Activated CD4-positive, alpha-beta T cell treated with anti-CD3 and anti-CD28 coated beads for 24 hours (primary cell): ENCODE measurements at regions not wholly inside any gene's neighbourhood (a gene's known extent, or its start where the extent isn't known, plus 50 kb on each side); places are given as distances from the start of the nearest gene placed in this dataset.
"Not testable (repeated sequence)": the region's sequence is repeated elsewhere in the genome, so short reads cannot be mapped to it uniquely, and the experiment has no call there.

Experiments
- DNase-seq, 2 donors: peaks; one replicate each; pipeline ENCODE4 v3.0.0-alpha.2; 2020; ENCODE audit warnings: low read depth in 2 of 2

DNA sequence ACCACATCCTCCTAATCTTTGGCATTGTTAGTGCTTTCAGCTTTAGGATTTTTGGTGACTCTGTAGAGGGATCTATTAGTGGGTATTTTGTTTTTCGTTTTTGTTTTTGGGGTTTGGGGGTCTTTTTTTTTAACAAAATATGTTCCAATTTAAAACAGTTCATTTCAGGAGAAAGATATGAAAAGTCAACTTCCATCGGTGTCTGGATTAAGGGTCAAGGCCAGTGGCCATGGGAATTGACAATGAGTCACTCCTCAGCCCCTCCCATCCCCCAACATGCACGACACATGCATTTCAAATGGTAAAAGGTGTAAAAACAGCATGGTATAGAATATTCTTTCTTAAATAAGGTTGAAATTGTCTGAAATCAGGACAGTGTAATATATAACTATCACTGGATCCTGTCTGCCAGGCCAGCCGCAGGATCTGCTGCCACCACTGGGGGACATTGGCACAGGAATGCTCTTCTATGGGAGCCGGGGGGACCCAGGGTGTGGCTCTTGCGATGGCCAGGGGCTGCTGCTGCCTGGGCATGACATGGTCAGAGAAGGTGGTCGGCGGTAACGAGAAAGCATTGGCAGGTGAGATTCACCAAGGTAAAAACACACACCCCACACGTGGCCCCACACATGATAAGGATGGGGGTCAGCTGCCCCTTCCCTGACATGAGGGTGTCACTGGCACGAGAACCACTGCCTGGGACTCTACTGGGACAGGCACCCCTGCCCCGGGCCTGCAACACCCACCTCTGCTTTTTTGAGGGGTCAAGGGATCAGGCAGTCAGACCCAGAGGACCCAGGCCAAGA is 126.2 kb upstream of the KCTD7 start:
- DNase-seq, result no peak

GRCh38 chr7:66503036-66503370 is 125.7 kb upstream of the KCTD7 start:
- DNase-seq, result no peak

GRCh38 chr7:66503551-66504031 is 125.1 kb upstream of the KCTD7 start:
- no peak for DNase-seq

GRCh38 chr7:66504131-66504530 is 124.5 kb upstream of the KCTD7 start:
- no peak for DNase-seq

DNA sequence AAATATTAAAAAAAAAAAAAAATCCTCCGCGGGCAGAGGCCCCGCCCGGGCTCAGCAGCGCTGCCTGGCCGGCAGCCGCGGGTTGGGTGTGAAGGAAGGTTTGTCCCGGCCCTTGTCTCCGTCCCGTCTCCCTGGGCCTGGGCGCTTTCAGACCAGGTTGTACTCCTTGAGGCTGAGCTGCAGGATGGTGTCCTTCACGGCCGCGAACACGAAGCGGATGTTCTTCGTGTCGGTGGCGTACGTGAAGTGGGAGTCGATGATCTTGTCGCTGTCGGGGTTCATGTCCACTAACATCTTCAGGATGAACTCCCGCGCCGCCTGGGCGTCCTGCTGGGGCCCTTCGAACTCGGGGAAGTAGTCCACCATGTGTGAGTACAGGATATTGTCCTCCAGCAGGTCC is 123.7 kb upstream of the KCTD7 start:
- no peak for DNase-seq

GRCh38 chr7:66505531-66506451 is 122.9 kb upstream of the KCTD7 start:
- no peak for DNase-seq

GRCh38 chr7:66506703-66507102 is 122.0 kb upstream of the KCTD7 start:
- not testable (repeated sequence) for DNase-seq

- no peak for DNase-seq
Observed at GRCh38 chr7:66507764-66508296, 120.9 kb upstream of the KCTD7 start.

GRCh38 chr7:66508431-66508830 is 120.2 kb upstream of the KCTD7 start:
- no peak for DNase-seq

DNA sequence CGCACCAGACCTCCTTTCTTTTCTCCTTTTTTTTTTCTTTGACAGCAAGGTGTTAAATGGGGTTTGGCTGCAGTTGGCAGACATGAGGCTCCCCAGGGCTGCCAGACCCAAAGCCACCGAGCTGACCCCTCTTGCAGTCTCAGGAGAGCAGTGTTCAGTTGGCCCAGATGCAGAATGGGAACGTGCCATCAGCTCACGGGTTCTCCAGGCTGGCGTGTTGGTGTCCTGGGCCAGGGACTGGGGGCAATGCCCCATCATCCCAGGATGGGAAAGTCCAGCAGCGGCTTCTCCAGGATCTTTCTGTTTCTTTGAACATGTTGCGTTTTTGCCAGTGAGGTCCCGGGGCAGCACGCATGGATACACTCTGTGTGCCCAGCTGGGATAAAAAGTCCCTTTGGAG is 114.6 kb upstream of the KCTD7 start:
- DNase-seq, result no peak

- DNase-seq, result no peak
Observed at GRCh38 chr7:66517212-66517909, 111.3 kb upstream of the KCTD7 start.

DNA sequence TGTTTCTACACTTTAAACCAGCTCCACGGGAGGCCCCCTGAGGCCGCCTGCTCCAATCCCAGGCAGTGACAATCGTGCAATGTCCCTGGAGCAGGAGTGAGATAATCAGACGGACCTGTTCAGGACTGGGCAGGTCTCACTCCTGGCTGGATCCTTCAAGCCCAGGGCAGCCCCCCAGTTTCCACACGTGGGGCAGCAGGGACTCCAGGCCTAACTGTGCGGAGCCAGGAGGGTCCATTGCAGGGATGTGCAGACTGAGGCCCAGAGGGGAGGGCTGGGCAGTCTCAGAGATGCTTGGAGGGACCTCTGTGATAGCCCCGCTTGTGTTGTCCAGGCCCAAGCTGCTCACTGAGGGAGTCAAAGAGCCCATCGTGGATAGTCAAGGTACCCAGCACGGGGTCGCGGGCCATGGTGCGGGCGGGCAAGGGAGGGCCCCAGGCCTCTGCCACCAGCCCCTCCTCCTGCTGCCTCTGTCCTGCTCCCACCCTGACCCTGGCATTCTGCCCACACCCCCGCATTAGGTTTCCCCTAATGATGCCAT is 110.5 kb upstream of the KCTD7 start:
- no peak for DNase-seq

- DNase-seq, result no peak
Observed at GRCh38 chr7:66521675-66522074, 107.0 kb upstream of the KCTD7 start.

DNA sequence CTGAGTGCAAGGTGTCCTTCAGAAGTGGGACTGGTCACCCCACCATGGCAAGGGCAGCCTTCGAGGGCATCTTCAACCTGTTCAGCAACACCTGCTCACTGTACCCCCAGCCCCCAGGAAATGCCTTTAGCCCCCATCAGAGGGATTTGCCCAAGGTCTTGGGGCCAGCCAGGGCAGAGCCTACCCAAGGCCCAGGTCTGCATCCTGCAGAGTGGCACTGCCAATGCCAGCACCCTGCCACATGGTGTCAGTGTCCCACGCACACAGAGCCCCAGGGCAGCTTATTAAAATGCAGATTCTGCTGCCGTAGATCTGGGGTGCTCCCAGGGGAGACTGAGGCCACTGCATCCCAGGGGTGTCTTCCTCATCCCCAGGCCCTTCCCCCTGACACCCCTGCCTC is 106.2 kb upstream of the KCTD7 start:
- no peak for DNase-seq

DNA sequence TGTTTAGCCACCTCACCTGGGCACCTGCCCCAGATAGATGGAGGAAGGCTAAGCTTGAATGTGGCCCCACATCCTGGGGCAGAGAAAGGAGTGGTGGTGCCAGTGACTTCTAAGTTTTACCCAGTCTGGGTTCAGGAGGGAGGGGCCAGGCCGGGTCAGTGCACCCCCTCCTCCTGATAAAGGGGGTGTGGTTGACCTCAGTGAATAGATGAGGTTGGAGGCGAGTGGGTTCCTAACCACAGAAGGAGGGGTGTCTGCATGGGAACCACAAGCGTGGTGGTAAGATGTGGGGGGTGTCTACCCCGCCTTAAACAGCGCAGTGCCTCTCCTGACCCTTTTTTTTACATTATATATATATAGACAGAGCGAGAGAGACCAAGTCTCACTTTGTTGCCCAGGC is 105.3 kb upstream of the KCTD7 start:
- no peak for DNase-seq

- no peak for DNase-seq
Observed at GRCh38 chr7:66524738-66525137, 103.9 kb upstream of the KCTD7 start.

DNA sequence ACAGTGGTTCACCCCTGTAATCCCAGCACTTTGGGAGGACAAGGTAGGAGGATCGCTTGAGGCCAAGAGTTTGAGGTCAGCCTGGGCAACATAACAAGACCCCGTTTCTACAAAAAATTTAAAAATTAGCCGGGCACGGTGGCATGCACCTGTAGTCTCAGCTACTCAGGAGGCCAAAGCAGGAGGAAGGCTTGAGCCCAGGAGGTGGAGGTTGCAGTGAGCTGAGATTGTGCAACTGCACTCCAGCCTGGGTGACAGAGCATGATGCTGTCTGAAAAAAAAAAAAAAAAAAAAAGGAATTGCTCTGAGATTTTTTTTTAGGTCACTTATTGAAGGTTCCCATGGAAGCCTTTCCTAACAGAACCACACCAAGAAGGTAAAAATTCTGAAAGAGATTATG is 101.9 kb upstream of the KCTD7 start:
- not testable (repeated sequence) for DNase-seq

DNA sequence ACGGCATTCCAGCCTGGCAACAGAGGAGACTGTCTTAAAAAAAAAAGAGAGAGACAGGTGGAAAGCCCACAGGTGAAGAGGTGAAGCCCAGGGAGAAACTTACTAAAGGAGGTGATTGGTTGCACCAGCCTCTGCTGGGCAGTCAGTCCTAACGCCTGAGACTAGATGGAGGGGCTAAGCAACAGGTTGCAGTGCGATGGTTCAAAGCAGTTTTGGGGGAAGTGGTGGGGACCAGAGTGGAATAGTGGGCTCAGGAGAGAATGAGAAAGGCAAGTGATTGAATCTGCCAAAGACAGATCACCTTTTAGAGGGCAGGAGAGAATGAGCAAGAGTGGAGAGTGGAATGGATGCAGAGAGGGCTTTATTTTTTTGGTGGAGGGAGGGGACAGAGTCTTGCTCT is 100.0 kb upstream of the KCTD7 start:
- DNase-seq, result no peak

- DNase-seq, result no peak
Observed at GRCh38 chr7:66529883-66530610, 98.6 kb upstream of the KCTD7 start.

DNA sequence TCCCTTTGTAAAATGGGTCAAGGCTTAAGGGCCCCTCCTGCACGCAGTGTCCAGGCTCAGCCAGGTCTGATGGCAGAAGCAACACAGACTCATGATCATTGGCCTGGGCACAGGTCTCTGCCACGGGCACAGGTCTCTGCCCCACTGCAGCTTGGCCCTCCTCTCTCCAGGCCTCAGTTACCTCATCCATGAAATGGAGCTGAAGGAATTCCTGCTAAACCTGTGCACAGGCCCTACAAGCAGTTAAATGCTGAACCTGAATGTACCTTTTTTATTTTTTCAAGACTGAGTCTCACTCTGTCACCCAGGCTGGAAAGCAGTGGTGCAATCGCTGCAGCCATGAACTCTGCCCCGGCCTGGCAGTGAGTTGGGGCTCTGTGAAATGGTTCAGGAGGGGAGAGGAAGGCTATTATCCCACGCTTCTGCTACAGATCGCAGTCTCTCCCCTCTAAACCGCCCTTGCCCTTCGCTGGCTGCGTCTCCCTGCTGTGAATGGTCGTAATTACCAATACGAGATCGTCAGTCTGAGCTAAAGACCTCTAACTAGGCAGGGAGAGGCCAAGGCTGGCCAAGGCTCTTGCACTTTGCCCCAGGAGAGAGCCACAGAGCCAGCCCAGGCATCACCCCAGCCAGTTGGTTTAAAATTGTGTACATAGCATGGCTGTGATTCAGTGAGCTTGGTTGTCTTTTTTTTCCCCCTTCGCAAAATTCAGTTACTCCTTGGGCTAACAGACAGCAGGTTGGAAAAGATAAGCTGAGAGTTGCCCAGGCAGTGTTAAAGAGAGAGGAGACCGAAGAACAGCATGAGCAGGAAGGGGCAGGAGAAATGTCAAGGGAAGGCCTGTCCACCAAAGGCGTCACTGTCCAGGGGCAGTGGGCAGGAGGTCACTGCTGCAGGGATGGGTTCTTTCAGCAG is 93.0 kb upstream of the KCTD7 start:
- DNase-seq, result no peak
